Activated CD4-positive, alpha-beta T cell treated with anti-CD3 and anti-CD28 coated beads, Interleukin-2, amount 10 ng/mL, durations not matched to agents 24 days and 14 days (primary cell): ENCODE measurements at regions not wholly inside any gene's neighbourhood (a gene's known extent, or its start where the extent isn't known, plus 50 kb on each side); places are given as distances from the start of the nearest gene placed in this dataset.
"Not testable (repeated sequence)": the region's sequence is repeated elsewhere in the genome, so short reads cannot be mapped to it uniquely, and the experiment has no call there.

ENCODE experiments used
- DNase-seq: peaks from one replicate; pipeline ENCODE4 v3.0.0; 2022
- H3K27ac Mint-ChIP-seq: one replicate; pipeline ENCODE4 v1.8.0; 2022; ENCODE audit warnings: mild to moderate bottlenecking, mixed read lengths
- H3K27me3 Mint-ChIP-seq: one replicate; pipeline ENCODE4 v1.8.0; 2022; ENCODE audit warnings: mixed read lengths
- H3K36me3 Mint-ChIP-seq: one replicate; pipeline ENCODE4 v1.8.0; 2022; ENCODE audit warnings: low read depth, mild to moderate bottlenecking, mixed read lengths
- H3K4me1 Mint-ChIP-seq: one replicate; pipeline ENCODE4 v1.8.0; 2021; ENCODE audit warnings: mixed read lengths
- H3K4me3 Mint-ChIP-seq: one replicate; pipeline ENCODE4 v1.8.0; 2022; ENCODE audit warnings: mild to moderate bottlenecking, moderate library complexity, mixed read lengths
- H3K9me3 Mint-ChIP-seq: one replicate; pipeline ENCODE4 v1.8.0; 2021; ENCODE audit warnings: mixed read lengths
- intact Hi-C: fragments of 100-400 bp; cut with micrococcal nuclease; formaldehyde crosslinking; loops from one replicate; pipeline ENCODE4 v1.15.1; 2023

DNA sequence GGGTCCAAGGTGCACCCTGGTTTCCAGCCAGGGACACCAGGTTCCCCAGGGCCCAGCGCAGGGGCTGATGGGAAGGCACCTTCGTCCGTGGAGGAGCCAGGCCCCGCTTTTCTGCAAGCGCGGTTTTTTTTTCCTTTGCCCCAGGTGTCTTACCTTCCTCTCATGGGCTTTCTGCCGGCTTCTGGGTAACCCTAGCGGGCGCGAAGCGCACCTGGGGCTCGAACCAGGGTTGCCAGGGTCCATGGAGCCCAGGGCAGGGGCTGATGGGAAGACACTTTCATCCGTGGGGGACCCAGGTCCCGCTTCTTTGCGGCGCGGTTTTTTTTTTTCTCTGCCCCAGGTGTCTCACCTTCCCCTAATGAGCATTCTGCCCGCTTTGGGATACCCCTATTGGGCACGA lies 529.3 kb downstream of the FOXD4L4 start:
- intact Hi-C loops, H3K4me1 Mint-ChIP-seq, H3K36me3 Mint-ChIP-seq, H3K27me3 Mint-ChIP-seq, H3K9me3 Mint-ChIP-seq, H3K27ac Mint-ChIP-seq: not testable (repeated sequence)
- H3K4me3 Mint-ChIP-seq: peak overlapping the region; percentile 51
- peak; percentile 74 for DNase-seq

DNA sequence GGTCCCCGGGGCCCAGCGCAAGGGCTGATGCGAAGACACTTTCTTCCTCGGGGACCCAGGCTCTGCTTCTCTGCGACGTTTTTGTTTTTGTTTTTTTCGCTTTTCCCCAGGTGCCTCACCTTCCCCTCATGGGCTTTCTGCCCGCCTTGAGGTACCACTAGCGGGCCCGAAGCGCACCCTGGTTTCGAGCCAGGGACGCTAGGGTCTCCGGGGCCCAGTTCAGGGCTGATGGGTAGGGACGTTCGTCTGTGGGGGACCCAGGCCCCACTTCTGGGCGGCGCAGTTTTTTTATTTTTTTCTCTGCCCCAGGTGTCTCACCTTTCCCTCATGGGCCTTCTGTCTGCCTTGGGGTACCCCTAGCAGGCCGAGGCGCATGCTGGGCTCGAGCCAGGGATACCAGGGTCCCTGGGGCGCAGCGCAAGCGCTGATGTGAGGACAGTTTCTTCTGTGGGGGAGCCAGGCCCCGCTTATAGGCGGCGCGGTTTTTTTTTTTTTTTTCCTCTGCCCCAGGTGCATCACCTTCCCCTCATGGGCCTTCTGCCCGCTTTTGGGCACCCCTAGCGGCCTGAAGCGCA lies 530.0 kb downstream of the FOXD4L4 start:
- H3K36me3 Mint-ChIP-seq, H3K9me3 Mint-ChIP-seq, intact Hi-C loops, H3K27ac Mint-ChIP-seq, H3K4me3 Mint-ChIP-seq, H3K4me1 Mint-ChIP-seq, H3K27me3 Mint-ChIP-seq: not testable (repeated sequence)
- DNase-seq: peak; percentile 60

DNA sequence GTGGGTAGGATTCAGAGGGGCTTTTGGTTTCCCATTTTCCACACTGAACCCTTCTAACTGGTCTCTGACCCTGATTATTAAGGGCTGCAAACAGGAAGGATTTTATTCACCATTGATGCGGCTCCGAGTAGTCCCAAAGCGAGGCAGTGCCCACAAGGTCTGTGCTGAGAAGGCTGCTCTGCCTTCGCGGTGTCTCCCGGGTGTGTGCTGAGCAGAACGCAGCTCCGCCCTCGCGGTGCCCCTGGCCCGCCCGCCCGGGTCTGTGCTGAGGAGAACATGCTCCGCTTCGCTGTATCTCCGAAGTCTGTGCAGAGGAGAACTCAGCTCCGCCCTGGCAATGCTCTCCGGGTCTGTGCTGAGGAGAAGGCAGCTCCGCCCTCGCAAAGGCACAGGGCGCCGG lies 530.7 kb downstream of the FOXD4L4 start:
- intact Hi-C loops, H3K27ac Mint-ChIP-seq, H3K4me3 Mint-ChIP-seq, H3K36me3 Mint-ChIP-seq, H3K27me3 Mint-ChIP-seq, H3K9me3 Mint-ChIP-seq, H3K4me1 Mint-ChIP-seq: not testable (repeated sequence)
- peak; percentile 85 for DNase-seq

DNA sequence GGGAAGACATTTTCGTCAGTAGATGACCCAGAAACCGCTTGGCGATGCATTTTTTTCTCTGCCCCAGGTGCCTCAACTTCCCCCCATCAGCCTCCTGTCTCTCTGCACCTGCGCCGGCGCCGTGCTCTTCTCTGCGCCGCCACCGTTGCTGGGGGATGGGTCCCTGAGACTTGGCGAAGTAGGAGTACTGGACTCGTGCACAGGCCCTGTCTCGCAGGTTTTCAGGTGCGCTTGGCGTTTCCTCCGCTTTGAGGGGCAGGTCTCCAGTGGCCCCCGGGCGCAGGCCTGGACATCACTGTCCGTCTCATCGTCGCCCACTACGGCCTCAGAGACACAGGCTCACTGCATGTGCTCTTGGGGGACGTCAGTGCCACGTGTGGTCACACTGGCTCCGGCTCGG lies 532.1 kb downstream of the FOXD4L4 start:
- H3K36me3 Mint-ChIP-seq, H3K27me3 Mint-ChIP-seq, H3K9me3 Mint-ChIP-seq, intact Hi-C loops, H3K4me1 Mint-ChIP-seq: not testable (repeated sequence)
- peak overlapping the region; percentile 62 for H3K4me3 Mint-ChIP-seq
- H3K27ac Mint-ChIP-seq: peak overlapping the region; percentile 34
- peak; percentile 64 for DNase-seq

GRCh38 chr9:66269783-66270182 lies 532.8 kb downstream of the FOXD4L4 start:
- Mint-ChIP-seq H3K4me3 (peak overlapping the region; percentile 95), H3K27ac (peak overlapping the region; percentile 98)
- H3K9me3 Mint-ChIP-seq, intact Hi-C loops, H3K27me3 Mint-ChIP-seq, H3K4me1 Mint-ChIP-seq, H3K36me3 Mint-ChIP-seq: not testable (repeated sequence)
- DNase-seq: peak; percentile 92

DNA sequence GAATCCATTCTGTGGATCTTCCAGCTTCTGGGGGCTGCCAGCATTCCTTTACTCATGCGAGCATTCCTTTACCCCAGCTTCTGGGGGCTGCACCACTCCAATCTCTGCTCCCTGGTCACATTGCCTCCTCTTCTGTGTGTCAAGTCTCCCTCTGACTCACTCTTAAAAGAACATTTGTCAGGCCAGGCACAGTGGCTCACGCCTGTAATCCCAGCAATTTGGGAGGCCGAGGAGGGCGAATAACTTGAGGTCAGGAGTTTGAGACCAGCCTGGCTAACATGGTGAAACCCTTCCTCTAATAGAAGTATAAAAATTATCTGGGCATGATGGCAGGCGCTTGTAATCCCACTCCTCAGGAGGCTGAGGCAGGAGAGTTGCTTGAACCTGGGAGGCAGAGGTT lies 541.9 kb downstream of the FOXD4L4 start:
- intact Hi-C loops, H3K27ac Mint-ChIP-seq, H3K4me3 Mint-ChIP-seq, H3K9me3 Mint-ChIP-seq, H3K4me1 Mint-ChIP-seq, H3K27me3 Mint-ChIP-seq, H3K36me3 Mint-ChIP-seq: not testable (repeated sequence)
- peak; percentile 16 for DNase-seq
